HepG2 (cell line): ENCODE measurements at regions not wholly inside any gene's neighbourhood (a gene's known extent, or its start where the extent isn't known, plus 50 kb on each side); places are given as distances from the start of the nearest gene placed in this dataset.

ENCODE experiments used
- ATAC-seq: fragments of 200-7000 bp; cut with Tn5 transposase; 3 replicates; pipeline ENCODE4 v1.9.1; 2020; ENCODE audit warnings: mild to moderate bottlenecking, moderate library complexity
- BruUV-seq: library from RNA; stranded (reverse); fragments of 400-500 nt; replicated peaks from 2 replicates; lab custom pipeline; 2021; lab: Mats Ljungman, UMichigan
- CTCF ChIA-PET: fragments of 300-600 bp; formaldehyde crosslinking; extraction: SDS; loops from one replicate; lab custom pipeline; 2021; ENCODE audit warnings: low total read pairs, inconsistent platforms, low intra/inter-chr PET ratio; lab: Yijun Ruan, JAX
- POLR2A ChIA-PET: fragments of 350-600 bp; sonication (Branson Sonifier 250); formaldehyde crosslinking; loops from one replicate; lab custom pipeline; 2020; ENCODE audit warnings: antibody characterized with exemption, inconsistent platforms; lab: Yijun Ruan, JAX
- DNase-seq: peaks from one replicate; pipeline ENCODE4 v3.0.0-alpha.2; 2015; ENCODE audit warnings: low spot score
- FAIRE-seq: peaks from 3 replicates; lab custom pipeline; 2011; peaks lifted over from hg19 to GRCh38; lab: Jason Lieb, UNC
- H2AFZ ChIP-seq: one replicate; pipeline ENCODE4 v1.6.1; 2011; ENCODE audit warnings: low read length, inconsistent platforms
- H3K27ac ChIP-seq: fragments of 300-600 bp; 3 replicates; pipeline ENCODE4 v1.8.0; 2011; ENCODE audit warnings: mixed run types, mild to moderate bottlenecking, mixed read lengths, low read length, inconsistent platforms; ENCODE audit not compliant: insufficient read depth; ENCODE audit errors: extremely low read length
- H3K27me3 ChIP-seq, 2 experiments: fragments of 200-600 bp in 1 of 2; 2 replicates in 1 of 2; 3 replicates in 1 of 2; pipeline versions ENCODE4 v1.6.0 to v1.8.0; 2011; ENCODE audit warnings: low read length in 2 of 2, mild to moderate bottlenecking in 2 of 2, moderate library complexity in 2 of 2, inconsistent platforms in 1 of 2; ENCODE audit not compliant: insufficient read depth in 2 of 2, control insufficient read depth in 1 of 2
- H3K36me3 ChIP-seq, 2 experiments: fragments of 200-600 bp in 1 of 2; replicated peaks in 1 of 2; 2 replicates in 1 of 2; 3 replicates in 1 of 2; pipeline versions ENCODE4 v1.5.1 to v1.8.0; 2011; ENCODE audit warnings: low read length in 2 of 2, inconsistent platforms in 1 of 2; ENCODE audit not compliant: insufficient read depth in 2 of 2, control insufficient read depth in 1 of 2
- H3K4me1 ChIP-seq: 2 replicates; pipeline ENCODE4 v1.5.1; 2012; ENCODE audit warnings: low read length, inconsistent platforms; ENCODE audit not compliant: insufficient read depth
- H3K4me2 ChIP-seq: 2 replicates; pipeline ENCODE4 v1.6.0; 2011; ENCODE audit warnings: low read depth, low read length, inconsistent platforms
- H3K4me3 ChIP-seq, 3 experiments: fragments of 200-600 bp in 1 of 3; sonication (generic), shearing (Covaris generic) in 1 of 3; replicated peaks in 1 of 3; 2 replicates each; pipeline ENCODE4 v1.5.1; 2011 to 2016; ENCODE audit warnings: low read length in 3 of 3, inconsistent platforms in 2 of 3, low read depth in 2 of 3, mild to moderate bottlenecking in 2 of 3, control low read depth in 1 of 3, mixed read lengths in 1 of 3; ENCODE audit not compliant: insufficient read depth in 1 of 3
- H3K79me2 ChIP-seq: one replicate; pipeline ENCODE4 v1.6.1; 2011; ENCODE audit warnings: low read length, inconsistent platforms; ENCODE audit not compliant: insufficient read depth
- H3K9ac ChIP-seq: 2 replicates; pipeline ENCODE4 v1.6.0; 2011; ENCODE audit warnings: mild to moderate bottlenecking, low read depth, low read length, inconsistent platforms; ENCODE audit not compliant: insufficient read depth
- H3K9me3 ChIP-seq: 2 replicates; pipeline ENCODE4 v1.5.1; 2012; ENCODE audit warnings: mild to moderate bottlenecking, low read length
- H4K20me1 ChIP-seq: 2 replicates; pipeline ENCODE4 v1.6.0; 2011; ENCODE audit warnings: inconsistent platforms, mild to moderate bottlenecking, low read length, moderate library complexity; ENCODE audit not compliant: insufficient read depth
- FOXC1 ChIP-seq: sonication (generic); formaldehyde crosslinking; IDR thresholded peaks from 2 replicates; pipeline ENCODE4 v1.8.0; 2022; ENCODE audit warnings: mild to moderate bottlenecking, missing genetic modification reagents, borderline replicate concordance
- HNF4G ChIP-seq, 2 experiments: sonication (generic) in 1 of 2; formaldehyde crosslinking in 1 of 2; IDR thresholded peaks; 2 replicates each; pipeline versions ENCODE4 v1.4.0 to v1.6.1; 2011 to 2020; ENCODE audit warnings: borderline replicate concordance in 2 of 2, low read depth in 2 of 2, mild to moderate bottlenecking in 2 of 2, low read length in 1 of 2, missing genetic modification reagents in 1 of 2, moderate library complexity in 1 of 2
- JARID2 ChIP-seq: sonication (generic); formaldehyde crosslinking; IDR thresholded peaks from 2 replicates; pipeline ENCODE4 v1.8.1; 2023; ENCODE audit warnings: missing genetic modification reagents, inconsistent platforms; ENCODE audit not compliant: insufficient replicate concordance
- NR2F1 ChIP-seq, 2 experiments: fragments of 450-650 bp in 1 of 2; formaldehyde crosslinking in 1 of 2; IDR thresholded peaks; 2 replicates each; pipeline versions ENCODE4 v1.5.0 to v1.6.1; 2016 to 2020; ENCODE audit warnings: mild to moderate bottlenecking in 1 of 2, missing compliant biosample characterization in 1 of 2, missing genetic modification reagents in 1 of 2, moderate library complexity in 1 of 2
- ZFYVE20 ChIP-seq: sonication (generic); formaldehyde crosslinking; IDR thresholded peaks from 2 replicates; pipeline ENCODE4 v1.8.0; 2023; ENCODE audit warnings: low read depth, mild to moderate bottlenecking, moderate library complexity, missing genetic modification reagents, borderline replicate concordance
- ZNF20 ChIP-seq: sonication (generic); formaldehyde crosslinking; IDR thresholded peaks from 2 replicates; pipeline ENCODE4 v1.4.0; 2020; ENCODE audit warnings: mild to moderate bottlenecking, moderate library complexity, missing genetic modification reagents
- ZNF550 ChIP-seq: sonication (generic); formaldehyde crosslinking; IDR thresholded peaks from 2 replicates; pipeline ENCODE4 v1.4.0; 2020; ENCODE audit warnings: mild to moderate bottlenecking, missing genetic modification reagents, borderline replicate concordance
- ZNF781 ChIP-seq: sonication (generic); formaldehyde crosslinking; IDR thresholded peaks from 2 replicates; pipeline ENCODE4 v1.5.1; 2020; ENCODE audit warnings: borderline replicate concordance, mild to moderate bottlenecking, missing genetic modification reagents; ENCODE audit errors: not compliant biosample characterization
- WGBS: methylation state at CpG from one replicate; pipeline ENCODE4 v1.1.6; 2017; ENCODE audit warnings: low lambda C conversion rate; 5-methylcytosine and 5-hydroxymethylcytosine counted together
- in situ Hi-C: cut with HindIII; loops from 2 replicates; pipeline ENCODE4 v1.10.0; 2017; ENCODE audit warnings: low pct_unique_long_range_greater_than_20kb; ENCODE audit not compliant: extremely low pct_ligation_motif_present
- intact Hi-C: fragments of 100-400 bp; cut with micrococcal nuclease; formaldehyde crosslinking; loops from one replicate; pipeline ENCODE4 v1.10.0; 2022; ENCODE audit not compliant: unreplicated experiment
- TF ChIP-seq, protein P1 (sequence below): sonication (generic); formaldehyde crosslinking; IDR thresholded peaks from 2 replicates; pipeline ENCODE4 v1.5.0; 2020; ENCODE audit warnings: mild to moderate bottlenecking, missing genetic modification reagents, borderline replicate concordance
- TF ChIP-seq, protein P2 (sequence below): sonication (generic); formaldehyde crosslinking; conservative IDR thresholded peaks from 2 replicates; pipeline ENCODE4 v1.8.0; 2022; ENCODE audit warnings: low read depth, missing genetic modification reagents
- TF ChIP-seq, protein P3 (sequence below): sonication (generic); formaldehyde crosslinking; IDR thresholded peaks from 2 replicates; pipeline ENCODE4 v1.5.0; 2020; ENCODE audit warnings: mild to moderate bottlenecking, missing genetic modification reagents

DNA sequence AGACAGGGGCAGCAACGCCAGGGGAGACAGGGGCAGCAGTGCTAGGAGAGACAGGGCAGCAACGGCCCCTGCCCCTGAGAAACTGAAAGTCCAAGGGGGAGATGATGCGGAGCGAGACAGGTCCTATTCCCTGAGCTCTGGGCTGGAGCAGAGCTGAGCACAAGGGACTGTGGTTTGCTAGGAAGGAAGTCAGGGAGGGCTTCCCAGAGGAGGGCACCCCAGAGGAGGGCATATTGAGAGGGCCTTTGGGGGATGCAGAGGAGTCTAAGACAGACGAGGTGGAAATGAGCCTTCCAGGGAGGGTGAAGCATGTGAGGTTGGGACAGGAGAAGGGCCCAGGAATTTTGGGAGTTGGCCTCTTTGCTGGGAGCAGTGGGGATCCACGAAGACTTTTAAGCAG is 52.1 kb upstream of the BEGAIN start:
- POLR2A ChIA-PET, result no interaction called here
- TF ChIP-seq ZFYVE20, result no peak
- TF ChIP-seq JARID2 (CRISPR knock-in tag), result no peak
- no peak for TF ChIP-seq ZNF550
- TF ChIP-seq FOXC1 (CRISPR knock-in tag), result no peak
- TF ChIP-seq, protein P1, sequence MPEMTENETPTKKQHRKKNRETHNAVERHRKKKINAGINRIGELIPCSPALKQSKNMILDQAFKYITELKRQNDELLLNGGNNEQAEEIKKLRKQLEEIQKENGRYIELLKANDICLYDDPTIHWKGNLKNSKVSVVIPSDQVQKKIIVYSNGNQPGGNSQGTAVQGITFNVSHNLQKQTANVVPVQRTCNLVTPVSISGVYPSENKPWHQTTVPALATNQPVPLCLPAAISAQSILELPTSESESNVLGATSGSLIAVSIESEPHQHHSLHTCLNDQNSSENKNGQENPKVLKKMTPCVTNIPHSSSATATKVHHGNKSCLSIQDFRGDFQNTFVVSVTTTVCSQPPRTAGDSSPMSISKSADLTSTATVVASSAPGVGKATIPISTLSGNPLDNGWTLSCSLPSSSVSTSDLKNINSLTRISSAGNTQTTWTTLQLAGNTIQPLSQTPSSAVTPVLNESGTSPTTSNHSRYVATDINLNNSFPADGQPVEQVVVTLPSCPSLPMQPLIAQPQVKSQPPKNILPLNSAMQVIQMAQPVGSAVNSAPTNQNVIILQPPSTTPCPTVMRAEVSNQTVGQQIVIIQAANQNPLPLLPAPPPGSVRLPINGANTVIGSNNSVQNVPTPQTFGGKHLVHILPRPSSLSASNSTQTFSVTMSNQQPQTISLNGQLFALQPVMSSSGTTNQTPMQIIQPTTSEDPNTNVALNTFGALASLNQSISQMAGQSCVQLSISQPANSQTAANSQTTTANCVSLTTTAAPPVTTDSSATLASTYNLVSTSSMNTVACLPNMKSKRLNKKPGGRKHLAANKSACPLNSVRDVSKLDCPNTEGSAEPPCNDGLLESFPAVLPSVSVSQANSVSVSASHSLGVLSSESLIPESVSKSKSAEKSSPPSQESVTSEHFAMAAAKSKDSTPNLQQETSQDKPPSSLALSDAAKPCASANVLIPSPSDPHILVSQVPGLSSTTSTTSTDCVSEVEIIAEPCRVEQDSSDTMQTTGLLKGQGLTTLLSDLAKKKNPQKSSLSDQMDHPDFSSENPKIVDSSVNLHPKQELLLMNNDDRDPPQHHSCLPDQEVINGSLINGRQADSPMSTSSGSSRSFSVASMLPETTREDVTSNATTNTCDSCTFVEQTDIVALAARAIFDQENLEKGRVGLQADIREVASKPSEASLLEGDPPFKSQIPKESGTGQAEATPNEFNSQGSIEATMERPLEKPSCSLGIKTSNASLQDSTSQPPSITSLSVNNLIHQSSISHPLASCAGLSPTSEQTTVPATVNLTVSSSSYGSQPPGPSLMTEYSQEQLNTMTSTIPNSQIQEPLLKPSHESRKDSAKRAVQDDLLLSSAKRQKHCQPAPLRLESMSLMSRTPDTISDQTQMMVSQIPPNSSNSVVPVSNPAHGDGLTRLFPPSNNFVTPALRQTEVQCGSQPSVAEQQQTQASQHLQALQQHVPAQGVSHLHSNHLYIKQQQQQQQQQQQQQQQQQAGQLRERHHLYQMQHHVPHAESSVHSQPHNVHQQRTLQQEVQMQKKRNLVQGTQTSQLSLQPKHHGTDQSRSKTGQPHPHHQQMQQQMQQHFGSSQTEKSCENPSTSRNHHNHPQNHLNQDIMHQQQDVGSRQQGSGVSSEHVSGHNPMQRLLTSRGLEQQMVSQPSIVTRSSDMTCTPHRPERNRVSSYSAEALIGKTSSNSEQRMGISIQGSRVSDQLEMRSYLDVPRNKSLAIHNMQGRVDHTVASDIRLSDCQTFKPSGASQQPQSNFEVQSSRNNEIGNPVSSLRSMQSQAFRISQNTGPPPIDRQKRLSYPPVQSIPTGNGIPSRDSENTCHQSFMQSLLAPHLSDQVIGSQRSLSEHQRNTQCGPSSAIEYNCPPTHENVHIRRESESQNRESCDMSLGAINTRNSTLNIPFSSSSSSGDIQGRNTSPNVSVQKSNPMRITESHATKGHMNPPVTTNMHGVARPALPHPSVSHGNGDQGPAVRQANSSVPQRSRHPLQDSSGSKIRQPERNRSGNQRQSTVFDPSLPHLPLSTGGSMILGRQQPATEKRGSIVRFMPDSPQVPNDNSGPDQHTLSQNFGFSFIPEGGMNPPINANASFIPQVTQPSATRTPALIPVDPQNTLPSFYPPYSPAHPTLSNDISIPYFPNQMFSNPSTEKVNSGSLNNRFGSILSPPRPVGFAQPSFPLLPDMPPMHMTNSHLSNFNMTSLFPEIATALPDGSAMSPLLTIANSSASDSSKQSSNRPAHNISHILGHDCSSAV (CRISPR knock-in tag), result no peak
- TF ChIP-seq, protein P2, sequence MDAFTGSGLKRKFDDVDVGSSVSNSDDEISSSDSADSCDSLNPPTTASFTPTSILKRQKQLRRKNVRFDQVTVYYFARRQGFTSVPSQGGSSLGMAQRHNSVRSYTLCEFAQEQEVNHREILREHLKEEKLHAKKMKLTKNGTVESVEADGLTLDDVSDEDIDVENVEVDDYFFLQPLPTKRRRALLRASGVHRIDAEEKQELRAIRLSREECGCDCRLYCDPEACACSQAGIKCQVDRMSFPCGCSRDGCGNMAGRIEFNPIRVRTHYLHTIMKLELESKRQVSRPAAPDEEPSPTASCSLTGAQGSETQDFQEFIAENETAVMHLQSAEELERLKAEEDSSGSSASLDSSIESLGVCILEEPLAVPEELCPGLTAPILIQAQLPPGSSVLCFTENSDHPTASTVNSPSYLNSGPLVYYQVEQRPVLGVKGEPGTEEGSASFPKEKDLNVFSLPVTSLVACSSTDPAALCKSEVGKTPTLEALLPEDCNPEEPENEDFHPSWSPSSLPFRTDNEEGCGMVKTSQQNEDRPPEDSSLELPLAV (CRISPR knock-in tag), result no peak
- TF ChIP-seq ZNF781, result no peak
- no peak for TF ChIP-seq NR2F1 (CRISPR knock-in tag; IDR thresholded peaks at IDR 0.05)
- no peak for TF ChIP-seq HNF4G (IDR thresholded peaks at IDR 0.05; ENCODE audit: borderline replicate concordance, low read depth, low read length)
- TF ChIP-seq HNF4G (CRISPR knock-in tag; IDR thresholded peaks at IDR 0.05; ENCODE audit: borderline replicate concordance, low read depth), result no peak
- TF ChIP-seq, protein P3, sequence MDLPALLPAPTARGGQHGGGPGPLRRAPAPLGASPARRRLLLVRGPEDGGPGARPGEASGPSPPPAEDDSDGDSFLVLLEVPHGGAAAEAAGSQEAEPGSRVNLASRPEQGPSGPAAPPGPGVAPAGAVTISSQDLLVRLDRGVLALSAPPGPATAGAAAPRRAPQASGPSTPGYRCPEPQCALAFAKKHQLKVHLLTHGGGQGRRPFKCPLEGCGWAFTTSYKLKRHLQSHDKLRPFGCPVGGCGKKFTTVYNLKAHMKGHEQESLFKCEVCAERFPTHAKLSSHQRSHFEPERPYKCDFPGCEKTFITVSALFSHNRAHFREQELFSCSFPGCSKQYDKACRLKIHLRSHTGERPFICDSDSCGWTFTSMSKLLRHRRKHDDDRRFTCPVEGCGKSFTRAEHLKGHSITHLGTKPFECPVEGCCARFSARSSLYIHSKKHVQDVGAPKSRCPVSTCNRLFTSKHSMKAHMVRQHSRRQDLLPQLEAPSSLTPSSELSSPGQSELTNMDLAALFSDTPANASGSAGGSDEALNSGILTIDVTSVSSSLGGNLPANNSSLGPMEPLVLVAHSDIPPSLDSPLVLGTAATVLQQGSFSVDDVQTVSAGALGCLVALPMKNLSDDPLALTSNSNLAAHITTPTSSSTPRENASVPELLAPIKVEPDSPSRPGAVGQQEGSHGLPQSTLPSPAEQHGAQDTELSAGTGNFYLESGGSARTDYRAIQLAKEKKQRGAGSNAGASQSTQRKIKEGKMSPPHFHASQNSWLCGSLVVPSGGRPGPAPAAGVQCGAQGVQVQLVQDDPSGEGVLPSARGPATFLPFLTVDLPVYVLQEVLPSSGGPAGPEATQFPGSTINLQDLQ (CRISPR knock-in tag), result no peak
- no peak for TF ChIP-seq ZNF20 (CRISPR knock-in tag)

More for the DNA sequence above, 52.1 kb upstream of the BEGAIN start:
- no peaks in the 10 kb centered on the region for H4K20me1 ChIP-seq
- no peak overlapping the region for H3K27ac ChIP-seq
- FAIRE-seq, result no peak
- DNase-seq, result no peak
- intact Hi-C loops, result no loop called here
- H3K9ac ChIP-seq, result no peak overlapping the region
- CTCF ChIA-PET, result no interaction called here
- H3K4me2 ChIP-seq, result no peak overlapping the region
- H3K4me3 ChIP-seq, result no peak overlapping the region
- 6% methylated on average over 6 of the region's 6 CpGs for WGBS
- H3K27me3 ChIP-seq, result peaks cover 9 to 34% of the 10 kb centered on the region in 2 experiments; a peak in 4 of 5 replicates
- H3K4me1 ChIP-seq, result peaks cover 11% of the 10 kb centered on the region
- BruUV-seq, result no TSS peak
- H3K9me3 ChIP-seq, result no peaks in the 10 kb centered on the region
- no peak overlapping the region for H2AFZ ChIP-seq
- ATAC-seq, result no peak
- H3K36me3 ChIP-seq, result no peaks in the 10 kb centered on the region
- no peaks in the 10 kb centered on the region for H3K79me2 ChIP-seq
- in situ Hi-C loops, result no loop called here
